Right ventricle myocardium superior (tissue), 1 donor: ENCODE measurements at regions not wholly inside any gene's neighbourhood (a gene's known extent, or its start where the extent isn't known, plus 50 kb on each side); places are given as distances from the start of the nearest gene placed in this dataset.

Experiments
- ATAC-seq: fragments of 200-7000 bp; cut with Tn5 transposase; one replicate; pipeline ENCODE4 v1.9.1; 2020; ENCODE audit warnings: mild to moderate bottlenecking; ENCODE audit not compliant: poor library complexity
- DNase-seq: peaks from one replicate; pipeline ENCODE4 v3.0.0-alpha.2; 2020
- intact Hi-C: fragments of 100-400 bp; cut with DNase I; formaldehyde crosslinking; loops from one replicate; pipeline ENCODE4 v1.11.2; 2022
- donor health status: DM: no; HTN: yes; CAD: no; lungs with severe emphysema.

GRCh38 chr15:69823223-69823907 is 274.4 kb downstream of the TLE3 start:
- intact Hi-C loops = no loop called here
- ATAC-seq = no peak
- DNase-seq = no peak

- ATAC-seq = no peak
- DNase-seq = no peak
Measured at GRCh38 chr15:69824075-69824876, 273.4 kb downstream of the TLE3 start.

GRCh38 chr15:69824877-69825406 is 272.8 kb downstream of the TLE3 start:
- DNase-seq (no peak), ATAC-seq (no peak)
- intact Hi-C loops = no loop called here

More at GRCh38 chr15:69824075-69824876, 273.4 kb downstream of the TLE3 start:
- intact Hi-C loops = no loop called here

GRCh38 chr15:69825941-69826818 is 271.5 kb downstream of the TLE3 start:
- intact Hi-C loops = no loop called here
- no peak for ATAC-seq
- DNase-seq = no peak

GRCh38 chr15:69826819-69827175 is 270.9 kb downstream of the TLE3 start:
- ATAC-seq (no peak), DNase-seq (no peak)
- intact Hi-C loops = no loop called here

- intact Hi-C loops = no loop called here
- DNase-seq = no peak
- no peak for ATAC-seq
Measured at GRCh38 chr15:69827751-69828150, 270.0 kb downstream of the TLE3 start.

- no peak for ATAC-seq
- intact Hi-C loops = no loop called here
- DNase-seq = no peak
Measured at GRCh38 chr15:69828181-69828828, 269.4 kb downstream of the TLE3 start.

- intact Hi-C loops = no loop called here
- DNase-seq (no peak), ATAC-seq (no peak)
Measured at GRCh38 chr15:69829974-69830373, 267.7 kb downstream of the TLE3 start.

GRCh38 chr15:69830430-69830829 is 267.3 kb downstream of the TLE3 start:
- no peak for DNase-seq
- intact Hi-C loops = no loop called here

GRCh38 chr15:69830876-69831275 is 266.8 kb downstream of the TLE3 start:
- intact Hi-C loops = no loop called here
- no peak for ATAC-seq
- DNase-seq = no peak

More at GRCh38 chr15:69830430-69830829, 267.3 kb downstream of the TLE3 start:
- no peak for ATAC-seq

- intact Hi-C loops = no loop called here
Measured at GRCh38 chr15:69834267-69834666, 263.4 kb downstream of the TLE3 start.

GRCh38 chr15:69834761-69835160 is 263.0 kb downstream of the TLE3 start:
- no peak for ATAC-seq
- DNase-seq = no peak
- intact Hi-C loops = no loop called here

More at GRCh38 chr15:69834267-69834666, 263.4 kb downstream of the TLE3 start:
- DNase-seq = no peak
- no peak for ATAC-seq

GRCh38 chr15:69836048-69836447 is 261.7 kb downstream of the TLE3 start:
- ATAC-seq (no peak), DNase-seq (no peak)
- intact Hi-C loops = no loop called here

GRCh38 chr15:69836526-69837230 is 261.0 kb downstream of the TLE3 start:
- intact Hi-C loops = no loop called here
- no peak for ATAC-seq

GRCh38 chr15:69838338-69838737 is 259.4 kb downstream of the TLE3 start:
- intact Hi-C loops = no loop called here
- ATAC-seq = no peak
- DNase-seq = no peak

More at GRCh38 chr15:69836526-69837230, 261.0 kb downstream of the TLE3 start:
- DNase-seq = no peak

GRCh38 chr15:69838994-69839393 is 258.7 kb downstream of the TLE3 start:
- intact Hi-C loops = no loop called here
- DNase-seq (no peak), ATAC-seq (no peak)

GRCh38 chr15:69841113-69841828 is 256.4 kb downstream of the TLE3 start:
- intact Hi-C loops = no loop called here
- ATAC-seq (no peak), DNase-seq (no peak)
